Activated naive CD8-positive, alpha-beta T cell treated with anti-CD3 and anti-CD28 coated beads, Interleukin-2, amount 50 U/mL, for 16 hours (primary cell): ENCODE measurements at regions not wholly inside any gene's neighbourhood (a gene's known extent, or its start where the extent isn't known, plus 50 kb on each side); places are given as distances from the start of the nearest gene placed in this dataset.

Experiments
- DNase-seq: peaks from one replicate; pipeline ENCODE4 v3.0.0-alpha.2; 2020; ENCODE audit warnings: low read depth, low spot score

- no peak for DNase-seq
These were observed 217.8 kb downstream of the HAUS1 start for GRCh38 chr18:46321955-46322354.

GRCh38 chr18:46322411-46322891 is 218.3 kb downstream of the HAUS1 start:
- no peak for DNase-seq

GRCh38 chr18:46322941-46323340 is 218.8 kb downstream of the HAUS1 start:
- no peak for DNase-seq

- no peak for DNase-seq
These were observed 220.1 kb downstream of the HAUS1 start for GRCh38 chr18:46324087-46324955.

- DNase-seq: no peak
These were observed 221.7 kb downstream of the HAUS1 start for GRCh38 chr18:46325895-46326294.

- DNase-seq: no peak
These were observed 225.6 kb downstream of the HAUS1 start for GRCh38 chr18:46329736-46330246.

- no peak for DNase-seq
These were observed 227.1 kb downstream of the HAUS1 start for GRCh38 chr18:46331316-46331715.

GRCh38 chr18:46332286-46332801 is 228.2 kb downstream of the HAUS1 start:
- DNase-seq: no peak

GRCh38 chr18:46332921-46333341 is 228.7 kb downstream of the HAUS1 start:
- DNase-seq: no peak

GRCh38 chr18:46333431-46334135 is 229.4 kb downstream of the HAUS1 start:
- no peak for DNase-seq

GRCh38 chr18:46334868-46335281 is 230.7 kb downstream of the HAUS1 start:
- no peak for DNase-seq

- DNase-seq: no peak
These were observed 231.4 kb downstream of the HAUS1 start for GRCh38 chr18:46335534-46336101.

GRCh38 chr18:46336278-46337111 is 232.3 kb downstream of the HAUS1 start:
- DNase-seq: no peak

GRCh38 chr18:46337271-46337670 is 233.1 kb downstream of the HAUS1 start:
- DNase-seq: no peak

GRCh38 chr18:46338205-46338604 is 234.0 kb downstream of the HAUS1 start:
- DNase-seq: no peak

- no peak for DNase-seq
These were observed 234.6 kb downstream of the HAUS1 start for GRCh38 chr18:46338766-46339165.

GRCh38 chr18:46340716-46341115 is 236.5 kb downstream of the HAUS1 start:
- DNase-seq: no peak

- DNase-seq: no peak
These were observed 237.9 kb downstream of the HAUS1 start for GRCh38 chr18:46341986-46342525.

- no peak for DNase-seq
These were observed 239.3 kb downstream of the HAUS1 start for GRCh38 chr18:46343456-46343855.

- DNase-seq: no peak
These were observed 239.8 kb downstream of the HAUS1 start for GRCh38 chr18:46343931-46344372.
